SJSA1 (cell line): ENCODE measurements at regions not wholly inside any gene's neighbourhood (a gene's known extent, or its start where the extent isn't known, plus 50 kb on each side); places are given as distances from the start of the nearest gene placed in this dataset.
"Not testable (repeated sequence)": the region's sequence is repeated elsewhere in the genome, so short reads cannot be mapped to it uniquely, and the experiment has no call there.

ENCODE experiments used
- DNase-seq, 2 experiments: peaks; one replicate each; pipeline ENCODE4 v3.0.0-alpha.2; 2015 to 2020; ENCODE audit warnings: low spot score in 2 of 2, low read depth in 1 of 2
- H3K27ac ChIP-seq: fragments of 250-450 bp; sonication (Bioruptor Pico); 2 replicates; pipeline ENCODE4 v1.5.1; 2020; ENCODE audit warnings: mild to moderate bottlenecking, moderate library complexity
- H3K27me3 ChIP-seq: fragments of 250-450 bp; sonication (Bioruptor Pico); replicated peaks from 2 replicates; pipeline ENCODE4 v1.5.1; 2020; ENCODE audit warnings: mild to moderate bottlenecking, moderate library complexity
- H3K36me3 ChIP-seq: fragments of 250-450 bp; sonication (Bioruptor Pico); 2 replicates; pipeline ENCODE4 v1.5.1; 2020; ENCODE audit warnings: mild to moderate bottlenecking
- H3K4me1 ChIP-seq: fragments of 250-450 bp; sonication (Bioruptor Pico); replicated peaks from 2 replicates; pipeline ENCODE4 v1.6.1; 2021; ENCODE audit warnings: mild to moderate bottlenecking
- H3K4me3 ChIP-seq: fragments of 250-450 bp; sonication (Bioruptor Pico); 2 replicates; pipeline ENCODE4 v1.5.1; 2020; ENCODE audit warnings: mild to moderate bottlenecking
- H3K9me3 ChIP-seq: fragments of 250-450 bp; sonication (Bioruptor Pico); replicated peaks from 2 replicates; pipeline ENCODE4 v1.5.1; 2020; ENCODE audit warnings: mild to moderate bottlenecking

- Histone ChIP-seq H3K27me3 (no peaks in the 10 kb centered on the region), H3K36me3 (no peaks in the 10 kb centered on the region), H3K4me1 (no peaks in the 10 kb centered on the region), H3K9me3 (no peaks in the 10 kb centered on the region), H3K27ac (no peak overlapping the region), H3K4me3 (no peak overlapping the region)
- DNase-seq, result no peak
Observed at GRCh38 chr4:119955256-119955655, 111.4 kb downstream of the MAD2L1 start.

- not testable (repeated sequence) for H3K4me3 ChIP-seq, H3K36me3 ChIP-seq, H3K9me3 ChIP-seq, DNase-seq, H3K27me3 ChIP-seq, H3K27ac ChIP-seq, H3K4me1 ChIP-seq
Observed at GRCh38 chr4:119954487-119954886, 112.2 kb downstream of the MAD2L1 start.

GRCh38 chr4:119946359-119946758 lies 120.3 kb downstream of the MAD2L1 start:
- no peak overlapping the region for H3K27ac ChIP-seq
- no peak overlapping the region for H3K4me3 ChIP-seq
- H3K4me1 ChIP-seq, result no peaks in the 10 kb centered on the region
- H3K9me3 ChIP-seq, result no peaks in the 10 kb centered on the region
- DNase-seq, result no peak
- H3K27me3 ChIP-seq, result no peaks in the 10 kb centered on the region
- no peaks in the 10 kb centered on the region for H3K36me3 ChIP-seq

DNA sequence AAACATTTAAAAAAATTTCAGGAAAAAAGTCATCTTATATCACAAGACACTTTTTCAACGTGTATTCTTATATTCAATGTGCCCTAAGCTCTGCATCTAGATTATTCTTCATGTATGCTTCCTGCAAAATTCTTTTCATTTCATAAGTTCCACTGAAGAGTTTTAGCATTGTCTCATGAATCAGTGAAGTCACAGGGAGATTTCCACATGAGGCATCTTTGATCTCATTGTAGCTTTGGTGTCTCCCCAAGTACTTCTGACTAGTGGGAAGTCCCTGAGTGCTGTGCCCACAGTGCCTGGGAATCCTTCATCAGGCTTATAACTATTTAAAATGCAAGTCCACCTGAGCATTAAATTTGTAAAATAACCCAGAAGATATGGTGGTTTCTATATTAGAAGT lies 123.8 kb downstream of the MAD2L1 start:
- H3K4me3 ChIP-seq, result no peak overlapping the region
- no peaks in the 10 kb centered on the region for H3K36me3 ChIP-seq
- no peak overlapping the region for H3K27ac ChIP-seq
- H3K4me1 ChIP-seq, result no peaks in the 10 kb centered on the region
- DNase-seq, result no peak
- no peaks in the 10 kb centered on the region for H3K9me3 ChIP-seq
- H3K27me3 ChIP-seq, result no peaks in the 10 kb centered on the region

DNA sequence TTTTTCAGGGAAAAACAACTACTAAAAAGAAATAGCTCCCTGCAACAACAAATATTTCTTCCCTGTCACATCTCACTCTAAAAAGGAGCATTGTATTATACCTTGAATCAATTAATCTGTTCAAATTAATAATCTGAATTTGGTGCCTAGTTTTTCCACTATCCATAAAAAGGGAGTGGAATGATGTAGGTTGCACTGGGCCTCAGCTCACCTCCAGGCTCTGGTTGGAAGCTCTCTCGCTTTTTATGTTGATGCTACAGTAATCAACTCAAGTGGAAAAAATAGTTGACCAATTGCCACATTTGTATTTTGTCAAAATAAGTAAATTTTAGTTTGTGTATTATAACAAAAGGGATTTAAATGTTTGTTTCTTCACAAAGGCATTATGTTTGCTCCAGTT lies 126.1 kb downstream of the MAD2L1 start:
- Histone ChIP-seq H3K4me3 (no peak overlapping the region), H3K27ac (no peak overlapping the region), H3K36me3 (no peaks in the 10 kb centered on the region), H3K9me3 (no peaks in the 10 kb centered on the region), H3K4me1 (no peaks in the 10 kb centered on the region), H3K27me3 (no peaks in the 10 kb centered on the region)
- DNase-seq, result no peak

DNA sequence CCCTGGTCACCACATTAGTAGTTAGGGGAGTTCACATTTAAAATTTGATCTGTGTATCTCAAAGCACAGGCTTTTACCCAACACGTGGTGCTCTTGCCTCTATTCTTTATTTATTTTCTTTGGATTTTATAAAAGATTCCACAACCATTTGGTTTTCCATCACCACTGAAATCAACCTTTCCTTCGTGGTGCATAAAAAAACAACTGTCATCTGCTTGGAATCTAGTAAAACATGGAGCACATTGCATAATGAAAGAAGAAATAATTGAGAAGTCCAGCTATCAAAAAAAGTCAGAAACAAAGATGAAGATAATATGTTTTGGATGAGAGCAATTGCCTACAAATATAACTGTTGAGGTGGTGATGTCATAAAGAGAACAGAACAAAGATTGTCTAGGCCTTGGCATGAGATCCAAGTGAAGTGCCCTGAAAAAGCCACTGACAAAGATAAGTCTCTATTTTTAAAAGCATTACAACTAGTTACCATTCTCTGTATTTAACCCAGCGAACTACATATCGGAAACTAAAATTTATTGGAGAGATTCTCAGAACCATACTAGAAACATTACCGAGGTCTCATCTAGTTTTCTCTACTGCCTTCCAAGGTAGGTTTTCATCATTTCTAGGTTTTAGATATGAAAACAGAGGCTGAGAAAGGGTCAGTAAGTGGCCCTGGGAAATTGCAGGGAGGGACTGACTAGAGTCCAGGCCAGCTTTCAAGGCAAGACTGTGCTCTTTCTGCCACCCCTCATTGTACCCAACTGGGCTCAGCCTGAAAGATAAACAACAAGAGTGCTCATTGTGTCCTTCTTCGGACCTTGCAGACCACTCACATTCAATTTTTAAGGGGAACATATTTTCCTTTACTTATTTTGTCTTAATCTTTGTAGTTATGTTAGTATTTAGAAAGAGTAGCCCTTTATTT lies 127.3 kb downstream of the MAD2L1 start:
- H3K27ac ChIP-seq, result no peak overlapping the region
- no peak overlapping the region for H3K4me3 ChIP-seq

GRCh38 chr4:119937746-119938145 lies 128.9 kb downstream of the MAD2L1 start:
- no peaks in the 10 kb centered on the region for H3K9me3 ChIP-seq
- H3K4me3 ChIP-seq, result no peak overlapping the region
- no peak overlapping the region for H3K27ac ChIP-seq
- H3K27me3 ChIP-seq, result no peaks in the 10 kb centered on the region
- no peaks in the 10 kb centered on the region for H3K4me1 ChIP-seq
- H3K36me3 ChIP-seq, result no peaks in the 10 kb centered on the region
- DNase-seq, result no peak

More for the DNA sequence above, 127.3 kb downstream of the MAD2L1 start:
- Histone ChIP-seq H3K9me3 (no peaks in the 10 kb centered on the region), H3K27me3 (no peaks in the 10 kb centered on the region), H3K4me1 (no peaks in the 10 kb centered on the region), H3K36me3 (no peaks in the 10 kb centered on the region)
- no peak for DNase-seq

DNA sequence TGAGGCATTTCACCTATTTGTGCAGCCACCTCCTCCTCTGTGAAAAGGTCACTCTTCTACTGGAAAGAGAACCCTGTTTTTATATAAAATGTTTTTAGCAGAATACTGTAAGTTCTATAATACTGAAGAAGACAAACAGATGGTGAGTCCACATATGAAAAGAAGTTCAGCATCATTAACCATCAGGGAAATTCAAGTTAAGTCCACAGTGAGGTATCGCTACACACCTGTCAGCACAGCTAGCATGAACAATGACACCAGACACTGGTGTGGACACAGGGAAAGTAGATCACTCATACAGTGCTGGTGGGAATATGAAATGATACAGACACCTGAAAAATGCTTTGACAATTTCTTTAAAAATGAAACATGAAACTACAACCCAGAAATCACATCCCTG lies 133.0 kb downstream of the MAD2L1 start:
- H3K36me3 ChIP-seq, result no peaks in the 10 kb centered on the region

DNA sequence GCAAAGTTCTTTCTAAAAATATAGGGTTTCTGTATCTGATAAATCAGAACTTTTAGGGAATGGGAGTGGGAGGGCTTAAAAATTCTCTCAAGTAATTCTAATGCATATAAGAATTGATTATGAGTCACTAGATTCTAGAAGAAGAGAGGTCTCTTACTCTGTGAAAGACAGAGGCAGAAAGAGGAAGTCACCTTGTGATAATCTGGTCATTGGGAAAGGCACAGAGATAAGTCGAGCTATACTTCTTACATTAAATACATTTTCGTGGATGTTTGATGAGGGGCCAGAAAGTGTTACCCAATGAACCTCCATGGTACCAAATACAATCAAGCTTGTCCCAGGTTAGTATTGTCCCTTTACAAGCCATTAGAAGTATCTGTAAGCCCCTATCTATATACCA lies 134.4 kb downstream of the MAD2L1 start:
- Histone ChIP-seq H3K36me3 (no peaks in the 10 kb centered on the region), H3K27me3 (no peaks in the 10 kb centered on the region), H3K4me1 (no peaks in the 10 kb centered on the region), H3K9me3 (no peaks in the 10 kb centered on the region), H3K4me3 (no peak overlapping the region), H3K27ac (no peak overlapping the region)
- DNase-seq, result no peak

More for the DNA sequence above, 133.0 kb downstream of the MAD2L1 start:
- no peak for DNase-seq
- no peaks in the 10 kb centered on the region for H3K4me1 ChIP-seq
- no peak overlapping the region for H3K27ac ChIP-seq
- H3K27me3 ChIP-seq, result no peaks in the 10 kb centered on the region
- H3K4me3 ChIP-seq, result no peak overlapping the region
- H3K9me3 ChIP-seq, result no peaks in the 10 kb centered on the region

- Histone ChIP-seq H3K4me3 (no peak overlapping the region), H3K27ac (no peak overlapping the region), H3K4me1 (no peaks in the 10 kb centered on the region), H3K36me3 (no peaks in the 10 kb centered on the region), H3K9me3 (no peaks in the 10 kb centered on the region), H3K27me3 (no peaks in the 10 kb centered on the region)
- no peak for DNase-seq
Observed at GRCh38 chr4:119930546-119930945, 136.1 kb downstream of the MAD2L1 start.

- H3K27ac ChIP-seq, result no peak overlapping the region
- no peak overlapping the region for H3K4me3 ChIP-seq
- H3K27me3 ChIP-seq, result no peaks in the 10 kb centered on the region
- no peak for DNase-seq
- no peaks in the 10 kb centered on the region for H3K4me1 ChIP-seq
- H3K36me3 ChIP-seq, result no peaks in the 10 kb centered on the region
- no peaks in the 10 kb centered on the region for H3K9me3 ChIP-seq
Observed at GRCh38 chr4:119921830-119922229, 144.8 kb downstream of the MAD2L1 start.

GRCh38 chr4:119906277-119906676 lies 160.4 kb downstream of the MAD2L1 start:
- no peaks in the 10 kb centered on the region for H3K9me3 ChIP-seq
- H3K36me3 ChIP-seq, result no peaks in the 10 kb centered on the region
- no peaks in the 10 kb centered on the region for H3K27me3 ChIP-seq
- no peaks in the 10 kb centered on the region for H3K4me1 ChIP-seq
- H3K4me3 ChIP-seq, result no peak overlapping the region
- no peak for DNase-seq
- no peak overlapping the region for H3K27ac ChIP-seq

- Histone ChIP-seq H3K4me3 (no peak overlapping the region), H3K36me3 (no peaks in the 10 kb centered on the region), H3K27ac (no peak overlapping the region), H3K27me3 (no peaks in the 10 kb centered on the region), H3K4me1 (no peaks in the 10 kb centered on the region), H3K9me3 (no peaks in the 10 kb centered on the region)
- DNase-seq, result no peak
Observed at GRCh38 chr4:119898211-119898610, 168.4 kb downstream of the MAD2L1 start.

DNA sequence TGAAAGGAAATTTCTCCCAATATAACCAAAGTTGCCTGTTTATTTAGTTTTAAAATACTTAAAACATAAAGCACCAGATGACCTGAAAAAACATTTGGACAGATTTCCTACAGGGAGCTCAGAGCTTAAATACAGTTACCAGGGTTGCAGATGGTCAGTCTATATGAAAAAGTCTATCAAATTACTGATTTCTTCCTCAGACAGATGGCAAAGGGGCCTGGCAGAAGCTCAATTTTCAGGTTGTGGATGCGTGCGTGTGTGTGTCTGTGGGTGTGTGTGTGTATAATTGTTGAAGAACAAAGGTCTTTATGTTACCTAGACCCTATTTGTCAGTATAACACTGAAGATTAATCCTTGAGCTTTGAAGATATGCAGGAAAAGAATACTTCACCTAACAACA lies 169.4 kb downstream of the MAD2L1 start:
- DNase-seq, result no peak
- Histone ChIP-seq H3K27me3 (no peaks in the 10 kb centered on the region), H3K4me3 (no peak overlapping the region), H3K4me1 (no peaks in the 10 kb centered on the region), H3K36me3 (no peaks in the 10 kb centered on the region), H3K9me3 (no peaks in the 10 kb centered on the region), H3K27ac (no peak overlapping the region)
